Kidney (tissue), 13 donors: ENCODE measurements at regions not wholly inside any gene's neighbourhood (a gene's known extent, or its start where the extent isn't known, plus 50 kb on each side); places are given as distances from the start of the nearest gene placed in this dataset.
A peak's percentile ranks its signal among the peaks of the same experiment; 100 is the strongest.

Experiments
- DNase-seq, 5 donors: peaks; one replicate each; pipeline ENCODE4 v3.0.0-alpha.2; 2013 to 2020
- FAIRE-seq: peaks from 2 replicates; lab custom pipeline; 2012; peaks lifted over from hg19 to GRCh38; lab: Jason Lieb, UNC
- H3K27ac ChIP-seq, 2 donors: one replicate each; pipeline ENCODE4 v1.7.0; 2013; ENCODE audit warnings: low read depth in 2 of 2, low read length in 2 of 2, inconsistent platforms in 1 of 2
- H3K27me3 ChIP-seq: one replicate; pipeline ENCODE4 v1.7.1; 2013; ENCODE audit warnings: low read length, inconsistent platforms; ENCODE audit not compliant: control insufficient read depth, insufficient read depth
- H3K36me3 ChIP-seq, 3 donors: one replicate each; pipeline versions ENCODE4 v1.7.0 to v1.7.1; 2013; ENCODE audit warnings: low read length in 3 of 3, control low read depth in 1 of 3, inconsistent platforms in 1 of 3; ENCODE audit not compliant: insufficient read depth in 3 of 3, control insufficient read depth in 2 of 3
- H3K4me1 ChIP-seq, 3 donors: one replicate each; pipeline versions ENCODE4 v1.7.0 to v1.7.1; 2013; ENCODE audit warnings: low read length in 3 of 3, inconsistent platforms in 1 of 3, low read depth in 1 of 3; ENCODE audit not compliant: control insufficient read depth in 2 of 3, insufficient read depth in 2 of 3
- H3K4me3 ChIP-seq, 3 donors: one replicate each; pipeline versions ENCODE4 v1.7.0 to v1.8.1; 2013; ENCODE audit warnings: low read length in 3 of 3, control low read depth in 1 of 3, inconsistent platforms in 1 of 3
- H3K9ac ChIP-seq, 3 donors: one replicate each; pipeline versions ENCODE4 v1.7.0 to v1.7.1; 2013; ENCODE audit warnings: low read length in 3 of 3, control low read depth in 1 of 3, inconsistent platforms in 1 of 3
- H3K9me3 ChIP-seq, 3 donors: one replicate each; pipeline versions ENCODE4 v1.7.0 to v1.7.1; 2013; ENCODE audit warnings: low read length in 3 of 3, control low read depth in 1 of 3, inconsistent platforms in 1 of 3; ENCODE audit not compliant: control insufficient read depth in 2 of 3, insufficient read depth in 1 of 3
- intact Hi-C: fragments of 100-400 bp; cut with DNase I; formaldehyde crosslinking; loops from one replicate; pipeline ENCODE4 v1.11.1; 2022
- TF ChIP-seq, protein P1 (sequence below): IDR thresholded peaks from 3 replicates; pipeline ENCODE4 v1.5.1; 2012; ENCODE audit warnings: mild to moderate bottlenecking, moderate library complexity, borderline replicate concordance; ENCODE audit not compliant: insufficient read depth; ENCODE audit errors: extremely low read depth
- donor health status: control.
- donor health status: control.
- donor health status: control.
- donor health status: control.
- donor health status: control.
- donor health status: DM: yes; HTN: yes; CAD: no.
- donor health status: Normal renal cell carcinoma (clear cell type).

DNA sequence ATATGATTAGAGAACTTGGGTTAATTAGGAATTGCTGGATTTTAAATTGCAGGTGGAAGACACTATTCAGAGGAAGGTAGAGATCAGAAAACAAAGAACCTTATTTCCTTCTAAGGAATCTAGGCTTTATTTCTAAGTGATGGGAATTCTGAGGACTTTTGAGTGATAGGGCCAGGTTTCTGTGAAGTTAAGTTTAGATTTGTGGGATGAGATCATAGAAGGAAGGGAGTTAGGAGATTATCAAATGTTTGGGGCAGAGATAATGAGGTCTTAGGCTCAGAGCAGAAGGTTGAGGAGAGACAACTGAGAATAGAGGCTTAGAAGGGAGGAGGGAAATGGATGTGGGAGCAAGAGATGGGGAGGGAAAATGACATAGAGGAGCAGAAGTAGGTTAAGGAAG lies 109.7 kb upstream of the MMS22L start:
- intact Hi-C loops: no loop called here
- TF ChIP-seq, protein P1, sequence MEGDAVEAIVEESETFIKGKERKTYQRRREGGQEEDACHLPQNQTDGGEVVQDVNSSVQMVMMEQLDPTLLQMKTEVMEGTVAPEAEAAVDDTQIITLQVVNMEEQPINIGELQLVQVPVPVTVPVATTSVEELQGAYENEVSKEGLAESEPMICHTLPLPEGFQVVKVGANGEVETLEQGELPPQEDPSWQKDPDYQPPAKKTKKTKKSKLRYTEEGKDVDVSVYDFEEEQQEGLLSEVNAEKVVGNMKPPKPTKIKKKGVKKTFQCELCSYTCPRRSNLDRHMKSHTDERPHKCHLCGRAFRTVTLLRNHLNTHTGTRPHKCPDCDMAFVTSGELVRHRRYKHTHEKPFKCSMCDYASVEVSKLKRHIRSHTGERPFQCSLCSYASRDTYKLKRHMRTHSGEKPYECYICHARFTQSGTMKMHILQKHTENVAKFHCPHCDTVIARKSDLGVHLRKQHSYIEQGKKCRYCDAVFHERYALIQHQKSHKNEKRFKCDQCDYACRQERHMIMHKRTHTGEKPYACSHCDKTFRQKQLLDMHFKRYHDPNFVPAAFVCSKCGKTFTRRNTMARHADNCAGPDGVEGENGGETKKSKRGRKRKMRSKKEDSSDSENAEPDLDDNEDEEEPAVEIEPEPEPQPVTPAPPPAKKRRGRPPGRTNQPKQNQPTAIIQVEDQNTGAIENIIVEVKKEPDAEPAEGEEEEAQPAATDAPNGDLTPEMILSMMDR: no peak

DNA sequence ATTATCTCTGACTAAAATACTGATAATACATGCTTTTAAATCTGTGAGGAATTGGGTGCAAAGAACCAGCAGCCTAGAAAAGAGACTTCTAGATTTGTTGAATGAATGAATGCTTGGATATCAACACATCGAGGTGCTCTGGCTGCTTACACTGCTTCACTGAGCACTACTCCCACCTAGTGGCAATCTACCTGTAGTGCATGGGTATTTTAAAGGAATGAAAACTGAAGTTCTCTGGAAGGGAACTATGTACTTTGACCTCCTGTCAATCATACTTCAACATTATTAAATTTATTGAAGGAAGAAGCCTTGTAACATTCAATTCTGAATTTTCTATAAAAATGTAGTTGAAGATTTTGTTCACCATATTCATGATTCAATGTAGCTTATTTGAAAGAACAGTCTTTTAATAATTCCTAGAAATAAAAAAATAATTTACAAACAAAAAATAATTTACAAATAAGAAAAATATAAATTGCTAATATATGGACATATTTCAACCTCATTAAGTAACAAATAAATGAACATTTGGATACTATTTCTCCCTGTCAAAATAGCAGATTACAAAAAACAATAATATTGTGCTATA lies 111.2 kb upstream of the MMS22L start:
- no peak overlapping the region for H3K9ac ChIP-seq
- H3K36me3 ChIP-seq: no peaks in the 10 kb centered on the region
- intact Hi-C loops: no loop called here
- peak; percentile 89 for FAIRE-seq
- peak in 4 of 5 donors; percentile 32 to 73 (median 52) for DNase-seq
- TF ChIP-seq, protein P1: peak; percentile 89
- no peaks in the 10 kb centered on the region for H3K27me3 ChIP-seq
- H3K9me3 ChIP-seq: no peaks in the 10 kb centered on the region
- no peak overlapping the region for H3K4me3 ChIP-seq
- H3K27ac ChIP-seq: no peak overlapping the region
- H3K4me1 ChIP-seq: no peaks in the 10 kb centered on the region

More for the DNA sequence above, 109.7 kb upstream of the MMS22L start:
- Histone ChIP-seq H3K9me3 (no peaks in the 10 kb centered on the region), H3K4me3 (no peak overlapping the region), H3K9ac (no peak overlapping the region), H3K36me3 (no peaks in the 10 kb centered on the region), H3K27ac (no peak overlapping the region), H3K27me3 (no peaks in the 10 kb centered on the region), H3K4me1 (no peaks in the 10 kb centered on the region)
- no peak for FAIRE-seq
- DNase-seq: no peak

DNA sequence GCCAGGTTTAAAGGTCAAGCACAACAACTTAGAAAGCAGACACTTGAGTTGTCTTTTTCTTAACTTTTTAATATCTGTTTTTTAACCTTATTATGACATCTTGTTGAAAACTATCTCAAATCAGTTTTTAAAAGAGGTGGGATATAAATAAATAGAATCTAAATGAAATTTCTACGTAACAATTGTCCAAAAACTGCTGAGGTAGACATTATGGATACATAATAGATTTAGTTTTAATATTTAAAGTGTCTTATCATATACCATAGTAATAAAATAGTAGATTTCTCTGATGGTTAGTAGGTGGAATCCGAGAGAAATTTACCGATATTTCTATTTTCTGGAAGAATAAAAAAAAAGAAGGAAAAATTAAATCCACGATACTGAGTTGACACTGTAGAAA lies 113.9 kb upstream of the MMS22L start:
- H3K4me3 ChIP-seq: no peak overlapping the region
- H3K27ac ChIP-seq: no peak overlapping the region
- no peak overlapping the region for H3K9ac ChIP-seq
- FAIRE-seq (no peak), DNase-seq (no peak)
- H3K4me1 ChIP-seq: no peaks in the 10 kb centered on the region
- intact Hi-C loops: no loop called here
- no peaks in the 10 kb centered on the region for H3K27me3 ChIP-seq
- no peaks in the 10 kb centered on the region for H3K9me3 ChIP-seq
- no peaks in the 10 kb centered on the region for H3K36me3 ChIP-seq
- TF ChIP-seq, protein P1: no peak

DNA sequence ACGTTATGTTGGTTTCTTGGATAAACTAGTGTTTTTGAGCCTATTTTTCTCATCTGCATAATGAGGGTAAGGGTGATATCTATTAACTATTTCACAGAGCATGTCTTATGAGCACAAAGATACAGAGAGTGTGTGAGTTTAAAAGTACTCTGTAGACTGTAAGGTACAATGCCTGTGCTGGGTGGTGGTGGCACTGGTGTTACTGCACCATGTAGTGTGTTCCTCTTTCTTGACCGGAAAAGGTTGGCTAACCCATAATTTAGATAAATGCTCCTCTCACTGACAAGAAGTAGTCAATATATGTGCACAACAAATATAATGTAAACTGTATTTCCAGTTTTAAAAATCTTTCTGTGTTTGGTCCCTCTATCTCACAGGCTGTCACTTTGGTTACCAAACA lies 116.2 kb upstream of the MMS22L start:
- intact Hi-C loops: no loop called here
- Histone ChIP-seq H3K4me1 (no peaks in the 10 kb centered on the region), H3K9ac (no peak overlapping the region), H3K27me3 (no peaks in the 10 kb centered on the region), H3K9me3 (no peaks in the 10 kb centered on the region), H3K4me3 (no peak overlapping the region), H3K27ac (no peak overlapping the region), H3K36me3 (no peaks in the 10 kb centered on the region)
- TF ChIP-seq, protein P1: no peak
- FAIRE-seq: no peak
- DNase-seq: no peak
